ENCODE measurements at regions not wholly inside any gene's neighbourhood (a gene's known extent, or its start where the extent isn't known, plus 50 kb on each side); places are given as distances from the start of the nearest gene placed in this dataset.

- TF ChIP-seq REST (IDR thresholded peaks at IDR 0.05) (no peak), FOXA2 (IDR thresholded peaks at IDR 0.05) (no peak), RXRA (IDR thresholded peaks at IDR 0.05) (no peak), JUND (IDR thresholded peaks at IDR 0.05) (no peak), TAF1 (conservative IDR thresholded peaks at IDR 0.05) (no peak), SP1 (IDR thresholded peaks at IDR 0.05) (no peak)
- TF ChIP-seq, protein P1, sequence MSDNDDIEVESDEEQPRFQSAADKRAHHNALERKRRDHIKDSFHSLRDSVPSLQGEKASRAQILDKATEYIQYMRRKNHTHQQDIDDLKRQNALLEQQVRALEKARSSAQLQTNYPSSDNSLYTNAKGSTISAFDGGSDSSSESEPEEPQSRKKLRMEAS (IDR thresholded peaks at IDR 0.05), result no peak
These were observed 649.9 kb upstream of the RAB6C start (continued) for GRCh38 chr2:129329574-129329973.

- Histone ChIP-seq H3K27ac (ENCODE audit: low read depth in 1 of 2, low read length in 2 of 2) (no peak overlapping the region), H3K36me3 (ENCODE audit: control insufficient read depth in 4 of 4, insufficient read depth in 3 of 4, low read depth in 1 of 4, low read length in 3 of 4) (no peaks in the 10 kb centered on the region), H3K4me3 (ENCODE audit: low read depth in 1 of 3, low read length in 3 of 3) (no peak overlapping the region), H3K4me1 (ENCODE audit: control insufficient read depth in 4 of 4, insufficient read depth in 4 of 4, low read length in 3 of 4) (no peaks in the 10 kb centered on the region), H3K27me3 (ENCODE audit: control insufficient read depth in 4 of 4, insufficient read depth in 4 of 4, low read length in 3 of 4) (peaks cover 0 to 2% (median 0%) of the 10 kb centered on the region in 4 donors), H3K9ac (ENCODE audit: low read depth in 1 of 2, low read length in 2 of 2) (no peak overlapping the region), H3K9me3 (ENCODE audit: control insufficient read depth in 4 of 4, low read length in 3 of 4) (no peaks in the 10 kb centered on the region)
- no peak for DNase-seq (ENCODE audit: low spot score)
- TF ChIP-seq, protein P2, sequence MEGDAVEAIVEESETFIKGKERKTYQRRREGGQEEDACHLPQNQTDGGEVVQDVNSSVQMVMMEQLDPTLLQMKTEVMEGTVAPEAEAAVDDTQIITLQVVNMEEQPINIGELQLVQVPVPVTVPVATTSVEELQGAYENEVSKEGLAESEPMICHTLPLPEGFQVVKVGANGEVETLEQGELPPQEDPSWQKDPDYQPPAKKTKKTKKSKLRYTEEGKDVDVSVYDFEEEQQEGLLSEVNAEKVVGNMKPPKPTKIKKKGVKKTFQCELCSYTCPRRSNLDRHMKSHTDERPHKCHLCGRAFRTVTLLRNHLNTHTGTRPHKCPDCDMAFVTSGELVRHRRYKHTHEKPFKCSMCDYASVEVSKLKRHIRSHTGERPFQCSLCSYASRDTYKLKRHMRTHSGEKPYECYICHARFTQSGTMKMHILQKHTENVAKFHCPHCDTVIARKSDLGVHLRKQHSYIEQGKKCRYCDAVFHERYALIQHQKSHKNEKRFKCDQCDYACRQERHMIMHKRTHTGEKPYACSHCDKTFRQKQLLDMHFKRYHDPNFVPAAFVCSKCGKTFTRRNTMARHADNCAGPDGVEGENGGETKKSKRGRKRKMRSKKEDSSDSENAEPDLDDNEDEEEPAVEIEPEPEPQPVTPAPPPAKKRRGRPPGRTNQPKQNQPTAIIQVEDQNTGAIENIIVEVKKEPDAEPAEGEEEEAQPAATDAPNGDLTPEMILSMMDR (IDR thresholded peaks at IDR 0.05; ENCODE audit: low read depth, low read length, missing input control), result no peak
- TF ChIP-seq ZBTB33 (IDR thresholded peaks at IDR 0.05) (no peak), YY1 (IDR thresholded peaks at IDR 0.05) (no peak), REST (IDR thresholded peaks at IDR 0.05) (no peak), HNF4G (IDR thresholded peaks at IDR 0.05) (no peak), RAD21 (IDR thresholded peaks at IDR 0.05) (no peak), SP1 (IDR thresholded peaks at IDR 0.05) (no peak), RXRA (IDR thresholded peaks at IDR 0.05) (no peak), TAF1 (conservative IDR thresholded peaks at IDR 0.05) (no peak), GABPA (IDR thresholded peaks at IDR 0.05 in 1 of 2, conservative IDR thresholded peaks at IDR 0.05 in 1 of 2) (no peak), FOXA1 (IDR thresholded peaks at IDR 0.05) (no peak), NR2F2 (IDR thresholded peaks at IDR 0.05) (no peak), FOXA2 (IDR thresholded peaks at IDR 0.05) (no peak), JUND (IDR thresholded peaks at IDR 0.05) (no peak), EGR1 (IDR thresholded peaks at IDR 0.05; ENCODE audit: low read depth in 2 of 2) (no peak)
- TF ChIP-seq, protein P1 (IDR thresholded peaks at IDR 0.05), result no peak
- 62% methylated on average over 2 of the region's 2 CpGs for WGBS
These were observed 649.0 kb upstream of the RAB6C start for GRCh38 chr2:129330504-129330903.

Data from liver (tissue), 8 donors.